Duodenal mucosa (tissue), 2 donors: ENCODE measurements at regions not wholly inside any gene's neighbourhood (a gene's known extent, or its start where the extent isn't known, plus 50 kb on each side); places are given as distances from the start of the nearest gene placed in this dataset.
"Not testable (repeated sequence)": the region's sequence is repeated elsewhere in the genome, so short reads cannot be mapped to it uniquely, and the experiment has no call there.

Experiments
- H3K27ac ChIP-seq: one replicate; pipeline ENCODE4 v1.7.0; 2013; ENCODE audit warnings: low read depth, low read length
- H3K27me3 ChIP-seq, 2 donors: one replicate each; pipeline ENCODE4 v1.7.0; 2013; ENCODE audit warnings: low read length in 2 of 2, control low read depth in 1 of 2; ENCODE audit not compliant: insufficient read depth in 2 of 2, control insufficient read depth in 1 of 2
- H3K36me3 ChIP-seq, 2 donors: one replicate each; pipeline ENCODE4 v1.7.0; 2013; ENCODE audit warnings: low read length in 2 of 2, control low read depth in 1 of 2; ENCODE audit not compliant: insufficient read depth in 2 of 2, control insufficient read depth in 1 of 2
- H3K4me1 ChIP-seq, 2 donors: one replicate each; pipeline ENCODE4 v1.7.0; 2013; ENCODE audit warnings: low read length in 2 of 2, control low read depth in 1 of 2; ENCODE audit not compliant: insufficient read depth in 2 of 2, control insufficient read depth in 1 of 2
- H3K4me3 ChIP-seq, 2 donors: one replicate each; pipeline ENCODE4 v1.7.0; 2013; ENCODE audit warnings: low read length in 2 of 2, low read depth in 1 of 2
- H3K9ac ChIP-seq, 2 donors: one replicate each; pipeline ENCODE4 v1.7.0; 2013; ENCODE audit warnings: low read length in 2 of 2, low read depth in 1 of 2
- H3K9me3 ChIP-seq, 2 donors: one replicate each; pipeline ENCODE4 v1.7.0; 2013; ENCODE audit warnings: low read length in 2 of 2, control low read depth in 1 of 2; ENCODE audit not compliant: control insufficient read depth in 1 of 2

DNA sequence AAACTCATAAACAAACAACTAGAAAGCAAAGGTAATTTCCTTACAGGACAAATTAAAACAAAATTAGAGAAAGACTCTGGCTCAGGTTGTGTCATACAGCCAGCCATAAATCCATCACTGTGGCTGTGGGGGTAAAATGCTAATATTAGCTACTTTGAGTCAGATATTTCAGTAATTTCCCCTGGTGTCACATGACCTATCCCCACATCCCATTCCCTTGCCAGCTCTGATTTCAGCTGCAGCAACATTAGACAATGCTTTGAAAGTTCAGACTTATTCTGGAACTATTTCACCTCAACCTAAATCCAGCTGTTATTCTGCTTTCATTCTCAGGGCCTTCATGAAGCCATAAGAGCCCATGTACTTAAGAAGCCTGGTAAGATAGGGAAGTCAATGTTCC lies 55.3 kb downstream of the RPL10L start:
- Histone ChIP-seq H3K9ac (no peak overlapping the region), H3K27ac (no peak overlapping the region), H3K4me1 (no peaks in the 10 kb centered on the region), H3K4me3 (no peak overlapping the region), H3K27me3 (no peaks in the 10 kb centered on the region), H3K9me3 (no peaks in the 10 kb centered on the region), H3K36me3 (no peaks in the 10 kb centered on the region)

DNA sequence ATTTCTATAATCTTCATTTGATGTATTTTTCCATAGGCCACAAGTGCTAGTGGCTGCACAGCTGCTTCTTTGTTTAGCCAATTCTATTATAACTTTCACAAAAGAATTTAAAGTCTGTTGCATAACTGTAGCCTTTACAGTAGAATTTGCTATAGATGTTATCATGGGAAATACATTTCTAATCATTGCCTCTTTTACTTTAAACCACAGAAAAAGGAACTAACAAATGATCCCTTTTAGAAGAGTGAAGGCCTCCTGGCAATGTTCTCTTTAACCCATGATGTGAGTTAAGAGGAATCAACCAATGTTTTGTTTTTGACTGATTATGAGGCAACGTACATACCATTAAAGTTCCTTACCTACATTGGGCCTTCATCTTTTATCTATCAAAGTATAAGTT lies 68.8 kb downstream of the RPL10L start:
- no peak overlapping the region for H3K4me3 ChIP-seq
- H3K4me1 ChIP-seq = no peaks in the 10 kb centered on the region
- H3K36me3 ChIP-seq = no peaks in the 10 kb centered on the region
- H3K9ac ChIP-seq = no peak overlapping the region
- no peak overlapping the region for H3K27ac ChIP-seq
- H3K27me3 ChIP-seq = no peaks in the 10 kb centered on the region
- no peaks in the 10 kb centered on the region for H3K9me3 ChIP-seq

DNA sequence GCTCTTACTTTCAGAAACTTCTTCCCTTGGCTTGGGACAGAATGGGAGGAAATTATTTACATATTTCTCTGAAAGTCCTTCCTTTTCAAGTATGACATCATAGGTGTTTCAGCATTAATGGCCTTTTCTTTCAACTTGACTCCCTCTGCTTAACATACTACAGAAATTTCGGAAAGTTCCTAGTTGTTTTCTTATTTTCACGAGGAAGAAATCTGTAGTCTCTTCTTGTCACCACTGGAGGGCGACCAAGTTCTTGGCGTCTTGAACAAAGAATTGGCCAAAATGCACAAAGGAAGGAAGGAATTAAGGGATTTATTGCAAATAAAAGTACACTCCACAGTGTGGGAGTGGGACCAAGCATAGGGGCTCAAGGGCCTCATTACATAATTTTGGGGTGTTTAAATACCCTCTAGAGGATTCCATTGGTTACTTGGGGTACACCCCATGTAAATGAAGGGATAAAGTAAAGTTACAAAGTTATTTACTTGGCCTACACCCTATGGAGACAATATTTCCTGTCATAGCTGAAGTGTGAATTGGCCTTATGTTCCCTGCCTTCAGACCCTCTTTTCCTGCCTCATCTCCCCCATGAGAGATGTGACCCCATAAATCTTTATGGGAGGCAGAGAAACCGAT lies 70.4 kb downstream of the RPL10L start:
- no peak overlapping the region for H3K27ac ChIP-seq
- H3K9ac ChIP-seq = no peak overlapping the region
- no peaks in the 10 kb centered on the region for H3K4me1 ChIP-seq
- no peak overlapping the region for H3K4me3 ChIP-seq
- H3K27me3 ChIP-seq = no peaks in the 10 kb centered on the region
- no peaks in the 10 kb centered on the region for H3K36me3 ChIP-seq
- H3K9me3 ChIP-seq = no peaks in the 10 kb centered on the region

DNA sequence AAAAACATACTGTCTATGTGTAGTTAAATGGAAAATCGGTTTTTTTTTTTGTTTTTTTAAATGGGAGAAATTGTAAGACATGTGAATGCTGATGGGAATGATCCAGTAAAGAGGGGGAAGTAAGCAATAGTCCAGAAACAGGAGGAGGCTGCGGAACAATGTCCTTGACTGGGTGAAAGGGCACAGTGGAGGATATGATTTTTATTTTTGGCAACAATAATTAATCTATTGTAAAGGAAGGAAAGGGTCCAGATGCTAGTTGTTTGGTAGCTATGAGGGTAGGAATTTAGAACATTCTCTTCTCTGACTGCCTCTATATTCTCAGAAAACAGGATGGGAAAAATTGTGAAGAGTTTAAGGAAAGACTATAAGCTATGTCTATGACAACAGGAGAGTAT lies 76.6 kb downstream of the RPL10L start:
- Histone ChIP-seq H3K9me3 (no peaks in the 10 kb centered on the region), H3K9ac (no peak overlapping the region), H3K36me3 (no peaks in the 10 kb centered on the region), H3K27me3 (no peaks in the 10 kb centered on the region), H3K4me3 (no peak overlapping the region), H3K27ac (no peak overlapping the region), H3K4me1 (no peaks in the 10 kb centered on the region)

DNA sequence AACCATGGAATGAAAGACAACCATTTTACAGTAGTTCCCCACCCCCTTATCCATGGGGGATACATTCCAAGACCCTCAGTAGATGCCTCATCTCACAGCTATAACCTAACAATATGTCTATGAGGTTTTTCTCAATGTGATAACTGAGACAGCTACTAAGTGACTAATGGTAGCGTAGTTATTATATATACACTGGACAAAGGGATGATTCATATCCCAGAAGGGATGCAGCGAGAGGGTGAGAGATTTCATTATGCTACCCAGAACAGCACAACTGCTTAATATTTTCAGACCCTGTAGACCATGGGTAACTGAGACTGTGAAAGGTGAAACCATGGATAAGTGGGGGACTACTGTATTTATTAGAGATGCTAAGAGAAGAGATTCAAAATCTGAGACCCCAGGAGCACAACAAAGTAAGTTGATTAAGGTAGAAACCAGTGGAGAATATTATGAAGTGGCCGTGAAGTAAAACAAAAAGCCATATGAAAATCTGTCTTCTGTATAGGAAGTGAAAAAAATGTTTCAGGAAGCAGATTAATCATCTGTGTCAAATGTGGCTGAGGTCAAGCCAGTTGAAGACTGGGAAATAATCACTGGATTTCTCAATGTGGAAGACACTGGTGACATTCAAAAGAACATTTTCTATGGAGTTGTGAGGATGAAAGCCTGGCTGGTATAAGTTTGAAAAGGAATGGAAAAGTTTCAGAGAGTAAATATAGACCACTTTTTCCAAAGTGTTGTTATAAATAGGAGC lies 77.2 kb downstream of the RPL10L start:
- Histone ChIP-seq H3K27me3 (no peaks in the 10 kb centered on the region), H3K9me3 (no peaks in the 10 kb centered on the region), H3K4me1 (no peaks in the 10 kb centered on the region), H3K27ac (no peak overlapping the region), H3K4me3 (no peak overlapping the region), H3K9ac (no peak overlapping the region), H3K36me3 (no peaks in the 10 kb centered on the region)

DNA sequence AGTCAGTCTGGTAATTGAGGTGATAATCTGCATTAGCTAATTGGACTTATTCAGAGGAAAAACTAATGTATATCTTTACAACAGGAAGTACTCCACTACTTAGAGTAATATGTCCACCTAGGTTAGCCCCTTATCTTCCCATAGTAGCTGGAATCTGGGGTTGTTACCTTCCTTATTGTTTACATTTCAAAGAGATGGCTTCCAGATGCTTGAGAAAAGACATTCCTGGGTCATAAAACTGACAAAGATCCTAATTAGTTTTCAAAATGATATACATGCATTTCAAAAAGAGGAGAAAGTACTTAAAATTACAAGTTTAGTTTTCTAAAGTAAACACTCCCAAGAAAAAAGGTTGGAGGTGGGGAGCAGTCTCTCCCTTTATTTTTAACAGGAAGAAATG lies 78.1 kb downstream of the RPL10L start:
- H3K27ac ChIP-seq = no peak overlapping the region
- no peaks in the 10 kb centered on the region for H3K36me3 ChIP-seq
- no peaks in the 10 kb centered on the region for H3K4me1 ChIP-seq
- no peak overlapping the region for H3K4me3 ChIP-seq
- H3K9me3 ChIP-seq = no peaks in the 10 kb centered on the region
- no peak overlapping the region for H3K9ac ChIP-seq
- no peaks in the 10 kb centered on the region for H3K27me3 ChIP-seq

DNA sequence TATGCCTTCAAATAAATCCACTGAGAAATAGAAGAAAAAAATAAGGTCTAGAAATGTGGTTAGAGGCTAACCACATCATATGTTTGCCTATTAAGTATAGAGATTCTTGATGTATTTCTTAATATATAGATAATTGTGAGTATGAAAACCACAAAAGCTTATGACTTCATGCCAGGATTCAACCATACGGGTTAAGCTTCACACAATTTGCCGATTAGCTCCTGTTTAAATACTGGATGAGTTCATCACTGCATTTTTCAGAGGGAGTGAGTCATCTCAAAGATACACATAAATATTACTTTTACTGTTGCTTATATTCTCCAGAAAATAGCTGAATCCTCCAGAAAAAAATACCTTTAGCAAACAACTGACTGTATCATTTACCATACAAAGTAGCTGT lies 79.6 kb downstream of the RPL10L start:
- Histone ChIP-seq H3K27me3 (no peaks in the 10 kb centered on the region), H3K27ac (no peak overlapping the region), H3K4me1 (no peaks in the 10 kb centered on the region), H3K9ac (no peak overlapping the region), H3K9me3 (no peaks in the 10 kb centered on the region), H3K4me3 (no peak overlapping the region), H3K36me3 (no peaks in the 10 kb centered on the region)

DNA sequence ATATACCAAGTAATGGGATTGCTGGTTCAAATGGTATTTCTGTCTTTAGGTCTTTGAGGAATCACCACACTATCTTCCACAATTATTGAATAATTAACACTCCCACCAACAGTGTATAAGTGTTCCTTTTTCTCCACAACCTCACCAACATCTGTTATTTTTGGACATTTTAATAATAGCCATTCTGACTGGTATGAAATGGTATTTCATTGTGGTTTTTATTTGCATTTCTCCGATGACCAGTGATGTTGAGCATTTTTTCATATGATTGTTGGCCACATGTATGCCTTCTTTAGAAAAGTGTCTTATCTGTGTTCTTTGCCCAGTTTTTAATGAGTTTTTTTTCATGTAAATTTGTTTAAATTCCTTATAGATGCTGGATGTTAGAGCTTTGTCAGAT lies 83.4 kb downstream of the RPL10L start:
- not testable (repeated sequence) for H3K27ac ChIP-seq, H3K36me3 ChIP-seq, H3K9me3 ChIP-seq, H3K4me1 ChIP-seq, H3K4me3 ChIP-seq, H3K27me3 ChIP-seq, H3K9ac ChIP-seq

DNA sequence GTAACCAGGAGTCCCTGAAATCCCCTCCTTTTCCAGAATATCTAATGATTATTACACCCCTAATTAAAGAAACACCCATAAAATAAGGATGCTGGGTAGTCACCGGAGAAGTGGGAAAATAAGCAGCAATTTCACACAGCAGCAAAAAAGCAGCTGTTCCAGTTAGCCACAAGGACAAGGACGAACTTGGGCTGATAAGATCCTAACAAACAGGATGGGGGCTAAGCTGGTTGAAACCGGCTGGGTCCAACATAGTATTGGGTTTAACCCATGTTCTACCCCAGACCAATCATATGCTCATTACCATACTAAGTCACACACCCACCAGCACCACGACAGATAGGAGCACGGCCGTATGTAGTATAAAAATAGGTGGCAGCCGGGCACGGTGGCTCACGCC lies 100.7 kb downstream of the RPL10L start:
- Histone ChIP-seq H3K9ac (no peak overlapping the region), H3K4me1 (no peaks in the 10 kb centered on the region), H3K27ac (no peak overlapping the region), H3K9me3 (peaks cover 0 to 2% of the 10 kb centered on the region in 2 donors), H3K36me3 (no peaks in the 10 kb centered on the region), H3K27me3 (no peaks in the 10 kb centered on the region), H3K4me3 (no peak overlapping the region)

DNA sequence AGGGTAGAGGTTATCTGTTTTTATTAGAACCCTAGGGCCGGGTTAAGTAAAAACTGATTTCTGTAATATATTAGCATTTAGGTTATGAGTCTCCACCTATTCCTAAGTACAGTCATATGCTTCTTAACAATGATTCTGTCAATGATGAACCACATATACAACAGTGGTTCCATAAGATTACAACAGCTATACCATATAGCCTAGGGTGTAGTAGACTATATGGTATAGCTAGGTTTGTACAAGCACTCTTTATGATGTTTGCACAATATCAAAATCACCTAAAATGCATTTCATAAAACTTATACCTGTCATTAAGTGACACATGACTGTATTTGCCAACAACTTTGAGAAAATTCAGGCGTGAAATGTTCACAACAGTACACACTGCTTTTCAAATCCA lies 110.6 kb downstream of the RPL10L start:
- Histone ChIP-seq H3K9me3 (no peaks in the 10 kb centered on the region), H3K36me3 (no peaks in the 10 kb centered on the region), H3K4me3 (no peak overlapping the region), H3K4me1 (no peaks in the 10 kb centered on the region), H3K9ac (no peak overlapping the region), H3K27ac (no peak overlapping the region), H3K27me3 (no peaks in the 10 kb centered on the region)
